SK-N-SH (cell line): ENCODE measurements at regions not wholly inside any gene's neighbourhood (a gene's known extent, or its start where the extent isn't known, plus 50 kb on each side); places are given as distances from the start of the nearest gene placed in this dataset.

ENCODE experiments used
- CTCF ChIA-PET: fragments of 300-600, 350-600 bp; formaldehyde crosslinking; extraction: SDS; loops from one replicate; lab custom pipeline; 2021; lab: Yijun Ruan, JAX
- POLR2A ChIA-PET: fragments of 350-600 bp; sonication (Branson Sonifier 250); formaldehyde crosslinking; extraction: SDS; loops from one replicate; lab custom pipeline; 2020; ENCODE audit warnings: antibody characterized with exemption, inconsistent platforms; lab: Yijun Ruan, JAX
- DNase-seq: peaks from one replicate; pipeline ENCODE4 v3.0.0; 2012
- H2AFZ ChIP-seq: fragments of 200-600 bp; sonication (generic); 2 replicates; pipeline ENCODE4 v1.8.1; 2016; ENCODE audit warnings: antibody characterized with exemption, mild to moderate bottlenecking, low read depth
- H3F3A ChIP-seq: fragments of 200-600 bp; sonication (generic); replicated peaks from 2 replicates; pipeline ENCODE3; 2016; ENCODE audit warnings: antibody characterized with exemption, mild to moderate bottlenecking; ENCODE audit not compliant: insufficient read depth
- H3K27ac ChIP-seq, 2 experiments: fragments of 200-500 bp in 1 of 2; fragments of 200-600 bp in 1 of 2; sonication (Bioruptor generic) in 1 of 2; sonication (generic), shearing (Covaris generic) in 1 of 2; 2 replicates each; pipeline versions ENCODE4 v1.5.1 to v1.6.1; 2014 to 2016; ENCODE audit warnings: low read depth in 2 of 2, inconsistent platforms in 1 of 2, low read length in 1 of 2, mild to moderate bottlenecking in 1 of 2, mixed read lengths in 1 of 2
- H3K27me3 ChIP-seq: fragments of 200-600 bp; sonication (generic), shearing (Covaris generic); 2 replicates; pipeline ENCODE4 v1.6.1; 2016; ENCODE audit warnings: mixed run types; ENCODE audit not compliant: insufficient read depth
- H3K36me3 ChIP-seq, 2 experiments: fragments of 200-500 bp in 1 of 2; fragments of 200-600 bp in 1 of 2; sonication (Bioruptor generic) in 1 of 2; sonication (generic) in 1 of 2; replicated peaks in 1 of 2; 2 replicates each; pipeline versions ENCODE3 to v1.5.1; 2014 to 2016; ENCODE audit warnings: low read length in 1 of 2, mild to moderate bottlenecking in 1 of 2; ENCODE audit not compliant: insufficient read depth in 2 of 2, control insufficient read depth in 1 of 2
- H3K4me1 ChIP-seq, 2 experiments: fragments of 200-500 bp in 1 of 2; fragments of 200-600 bp in 1 of 2; sonication (Bioruptor generic) in 1 of 2; sonication (generic), shearing (Covaris generic) in 1 of 2; 2 replicates each; pipeline versions ENCODE4 v1.5.1 to v1.6.1; 2014 to 2016; ENCODE audit warnings: low read depth in 1 of 2, low read length in 1 of 2, mixed run types in 1 of 2; ENCODE audit not compliant: insufficient read depth in 2 of 2, control insufficient read depth in 1 of 2
- H3K4me2 ChIP-seq: fragments of 200-600 bp; sonication (generic), shearing (Covaris generic); 2 replicates; pipeline ENCODE4 v1.6.1; 2017; ENCODE audit warnings: mixed run types
- H3K4me3 ChIP-seq, 2 experiments: fragments of 200-500 bp in 1 of 2; fragments of 200-600 bp in 1 of 2; sonication (Bioruptor generic) in 1 of 2; sonication (generic), shearing (Covaris generic) in 1 of 2; 2 replicates each; pipeline versions ENCODE4 v1.5.1 to v1.8.1; 2014 to 2016; ENCODE audit warnings: low read depth in 2 of 2, inconsistent platforms in 1 of 2, low read length in 1 of 2, mild to moderate bottlenecking in 1 of 2, mixed read lengths in 1 of 2, moderate library complexity in 1 of 2
- H3K79me2 ChIP-seq: fragments of 200-600 bp; sonication (generic); 2 replicates; pipeline ENCODE4 v1.8.1; 2017; ENCODE audit warnings: mild to moderate bottlenecking; ENCODE audit not compliant: insufficient read depth
- H3K9ac ChIP-seq: fragments of 200-600 bp; sonication (generic); 2 replicates; pipeline ENCODE4 v1.6.1; 2017; ENCODE audit warnings: mixed run types
- H3K9me2 ChIP-seq: fragments of 200-600 bp; sonication (generic); 2 replicates; pipeline ENCODE4 v1.6.1; 2017; ENCODE audit warnings: mixed run types
- H3K9me3 ChIP-seq: fragments of 200-600 bp; sonication (generic); 2 replicates; pipeline ENCODE4 v1.6.1; 2017; ENCODE audit warnings: mixed run types, mild to moderate bottlenecking, moderate library complexity
- H4K20me1 ChIP-seq: fragments of 200-600 bp; sonication (generic); 2 replicates; pipeline ENCODE4 v1.6.1; 2017; ENCODE audit warnings: mild to moderate bottlenecking, mixed run types; ENCODE audit not compliant: insufficient read depth
- CHD2 ChIP-seq: fragments of 150-350 bp; IDR thresholded peaks from 2 replicates; pipeline ENCODE4 v1.6.1; 2018; ENCODE audit warnings: low read length; ENCODE audit not compliant: partially characterized antibody
- ELF1 ChIP-seq: IDR thresholded peaks from 2 replicates; pipeline ENCODE4 v1.4.0; 2012
- EP300 ChIP-seq, 2 experiments: IDR thresholded peaks; 2 replicates each; pipeline versions ENCODE4 v1.4.0 to v1.6.1; 2012; ENCODE audit warnings: borderline replicate concordance in 1 of 2, low read depth in 1 of 2, low read length in 1 of 2
- FOXJ3 ChIP-seq: sonication (generic); formaldehyde crosslinking; IDR thresholded peaks from 2 replicates; pipeline ENCODE4 v1.5.1; 2020; ENCODE audit warnings: mild to moderate bottlenecking, missing genetic modification reagents
- FOXM1 ChIP-seq: IDR thresholded peaks from 2 replicates; pipeline ENCODE4 v1.4.0; 2012; ENCODE audit warnings: low read depth, mild to moderate bottlenecking
- GABPA ChIP-seq: IDR thresholded peaks from 2 replicates; pipeline ENCODE4 v1.4.0; 2012; ENCODE audit warnings: low read depth, mild to moderate bottlenecking
- JUND ChIP-seq: IDR thresholded peaks from 2 replicates; pipeline ENCODE4 v1.4.0; 2012
- NFIC ChIP-seq: IDR thresholded peaks from 2 replicates; pipeline ENCODE4 v1.4.0; 2012; ENCODE audit warnings: borderline replicate concordance
- NRF1 ChIP-seq: IDR thresholded peaks from 2 replicates; pipeline ENCODE4 v1.6.1; 2012; ENCODE audit warnings: low read depth, mild to moderate bottlenecking, low read length
- RCOR1 ChIP-seq: fragments of 150-350 bp; IDR thresholded peaks from 2 replicates; pipeline ENCODE4 v1.6.1; 2017; ENCODE audit warnings: antibody characterized with exemption, low read length
- RXRA ChIP-seq: IDR thresholded peaks from 2 replicates; pipeline ENCODE4 v1.4.0; 2012; ENCODE audit warnings: low read depth, mild to moderate bottlenecking, borderline replicate concordance
- SIN3A ChIP-seq: IDR thresholded peaks from 2 replicates; pipeline ENCODE4 v1.6.1; 2012; ENCODE audit warnings: low read depth, mild to moderate bottlenecking, low read length, moderate library complexity, borderline replicate concordance
- TAF1 ChIP-seq: IDR thresholded peaks from 2 replicates; pipeline ENCODE4 v1.6.1; 2012; ENCODE audit warnings: low read depth, mild to moderate bottlenecking, low read length, moderate library complexity, borderline replicate concordance
- TCF12 ChIP-seq: IDR thresholded peaks from 2 replicates; pipeline ENCODE4 v1.4.0; 2012
- YY1 ChIP-seq: IDR thresholded peaks from 2 replicates; pipeline ENCODE4 v1.4.0; 2012; ENCODE audit warnings: low read depth, mild to moderate bottlenecking
- WGBS: methylation state at CpG from one replicate; pipeline ENCODE4 v1.1.6; 2017; ENCODE audit warnings: low lambda C conversion rate; 5-methylcytosine and 5-hydroxymethylcytosine counted together
- TF ChIP-seq, protein P1 (sequence below): fragments of 200-600 bp; sonication (generic); IDR thresholded peaks from 2 replicates; pipeline ENCODE4 v1.6.1; 2017; ENCODE audit warnings: antibody characterized with exemption, mild to moderate bottlenecking, moderate library complexity
- TF ChIP-seq, protein P2 (sequence below): IDR thresholded peaks from 2 replicates; pipeline ENCODE4; 2012
- TF ChIP-seq, protein P3 (sequence below): fragments of 150-350 bp; IDR thresholded peaks from 2 replicates; pipeline ENCODE4 v1.6.1; 2017; ENCODE audit warnings: antibody characterized with exemption, low read length, low read depth, borderline replicate concordance
- TF ChIP-seq, protein P4 (sequence below): fragments of 150-350 bp; IDR thresholded peaks from 2 replicates; pipeline ENCODE4 v1.6.1; 2016; ENCODE audit warnings: mild to moderate bottlenecking, low read depth, low read length

DNA sequence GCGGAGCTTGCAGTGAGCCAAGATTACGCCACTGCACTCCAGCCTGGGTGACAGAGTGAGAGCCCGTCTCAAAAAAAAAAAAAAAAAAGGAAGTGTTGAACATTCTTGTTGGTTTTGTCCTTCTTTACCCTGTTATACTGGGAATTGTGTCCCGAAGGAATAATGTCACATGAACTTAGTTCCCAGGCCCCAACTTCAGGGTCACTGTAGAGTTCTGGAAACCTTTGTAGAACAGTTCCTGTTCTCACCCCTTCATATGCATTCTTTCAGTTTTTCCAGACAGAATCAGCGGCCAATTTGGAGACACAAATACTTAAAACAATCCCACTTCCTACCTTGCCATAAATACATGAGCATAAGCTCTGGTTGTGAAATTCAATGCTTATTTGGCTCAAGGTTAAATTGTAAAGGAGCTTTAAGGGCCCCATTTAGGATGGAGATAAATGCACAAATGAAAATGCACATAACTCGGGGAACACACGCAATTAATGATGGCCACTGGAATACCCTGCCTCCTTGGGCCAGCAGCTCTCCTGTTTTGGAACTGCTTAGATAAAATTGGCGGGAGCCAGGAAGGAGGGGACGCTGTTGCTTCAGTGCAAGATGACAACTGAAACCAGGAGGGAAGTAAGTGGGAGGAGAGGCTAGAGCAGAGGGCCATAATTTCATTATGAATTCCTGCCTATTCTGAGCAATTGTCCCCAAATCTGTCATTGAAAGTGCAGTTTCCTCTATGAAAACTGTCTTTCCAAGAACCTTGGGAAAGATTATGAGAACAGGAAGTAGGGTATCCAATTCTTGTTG, 153.7 kb downstream of the FGF1 start:
- no peak overlapping the region for H3K27ac ChIP-seq
- no peaks in the 10 kb centered on the region for H4K20me1 ChIP-seq
- ChIA-PET POLR2A (no interaction called here), CTCF (no interaction called here)
- 97% methylated on average over 9 of the region's 9 CpGs for WGBS
- H3K79me2 ChIP-seq = no peaks in the 10 kb centered on the region
- H3K4me2 ChIP-seq = no peak overlapping the region
- no peak overlapping the region for H2AFZ ChIP-seq
- H3K27me3 ChIP-seq = no peaks in the 10 kb centered on the region
- H3K9me3 ChIP-seq = 0 out of 2 replicates have a peak, but pooled peaks cover 9% of the 10 kb centered on the region
- no peak overlapping the region for H3K4me3 ChIP-seq
- no peak overlapping the region for H3K9ac ChIP-seq
- peaks cover 0 to 6% of the 10 kb centered on the region in 2 experiments for H3K36me3 ChIP-seq
- TF ChIP-seq, protein P1, sequence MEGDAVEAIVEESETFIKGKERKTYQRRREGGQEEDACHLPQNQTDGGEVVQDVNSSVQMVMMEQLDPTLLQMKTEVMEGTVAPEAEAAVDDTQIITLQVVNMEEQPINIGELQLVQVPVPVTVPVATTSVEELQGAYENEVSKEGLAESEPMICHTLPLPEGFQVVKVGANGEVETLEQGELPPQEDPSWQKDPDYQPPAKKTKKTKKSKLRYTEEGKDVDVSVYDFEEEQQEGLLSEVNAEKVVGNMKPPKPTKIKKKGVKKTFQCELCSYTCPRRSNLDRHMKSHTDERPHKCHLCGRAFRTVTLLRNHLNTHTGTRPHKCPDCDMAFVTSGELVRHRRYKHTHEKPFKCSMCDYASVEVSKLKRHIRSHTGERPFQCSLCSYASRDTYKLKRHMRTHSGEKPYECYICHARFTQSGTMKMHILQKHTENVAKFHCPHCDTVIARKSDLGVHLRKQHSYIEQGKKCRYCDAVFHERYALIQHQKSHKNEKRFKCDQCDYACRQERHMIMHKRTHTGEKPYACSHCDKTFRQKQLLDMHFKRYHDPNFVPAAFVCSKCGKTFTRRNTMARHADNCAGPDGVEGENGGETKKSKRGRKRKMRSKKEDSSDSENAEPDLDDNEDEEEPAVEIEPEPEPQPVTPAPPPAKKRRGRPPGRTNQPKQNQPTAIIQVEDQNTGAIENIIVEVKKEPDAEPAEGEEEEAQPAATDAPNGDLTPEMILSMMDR = no peak
- TF ChIP-seq SIN3A (no peak), FOXM1 (no peak)
- TF ChIP-seq, protein P2, sequence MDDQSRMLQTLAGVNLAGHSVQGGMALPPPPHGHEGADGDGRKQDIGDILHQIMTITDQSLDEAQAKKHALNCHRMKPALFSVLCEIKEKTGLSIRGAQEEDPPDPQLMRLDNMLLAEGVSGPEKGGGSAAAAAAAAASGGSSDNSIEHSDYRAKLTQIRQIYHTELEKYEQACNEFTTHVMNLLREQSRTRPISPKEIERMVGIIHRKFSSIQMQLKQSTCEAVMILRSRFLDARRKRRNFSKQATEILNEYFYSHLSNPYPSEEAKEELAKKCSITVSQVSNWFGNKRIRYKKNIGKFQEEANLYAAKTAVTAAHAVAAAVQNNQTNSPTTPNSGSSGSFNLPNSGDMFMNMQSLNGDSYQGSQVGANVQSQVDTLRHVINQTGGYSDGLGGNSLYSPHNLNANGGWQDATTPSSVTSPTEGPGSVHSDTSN = no peak
- TF ChIP-seq, protein P3, sequence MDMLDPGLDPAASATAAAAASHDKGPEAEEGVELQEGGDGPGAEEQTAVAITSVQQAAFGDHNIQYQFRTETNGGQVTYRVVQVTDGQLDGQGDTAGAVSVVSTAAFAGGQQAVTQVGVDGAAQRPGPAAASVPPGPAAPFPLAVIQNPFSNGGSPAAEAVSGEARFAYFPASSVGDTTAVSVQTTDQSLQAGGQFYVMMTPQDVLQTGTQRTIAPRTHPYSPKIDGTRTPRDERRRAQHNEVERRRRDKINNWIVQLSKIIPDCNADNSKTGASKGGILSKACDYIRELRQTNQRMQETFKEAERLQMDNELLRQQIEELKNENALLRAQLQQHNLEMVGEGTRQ = no peak
- TF ChIP-seq, protein P4, sequence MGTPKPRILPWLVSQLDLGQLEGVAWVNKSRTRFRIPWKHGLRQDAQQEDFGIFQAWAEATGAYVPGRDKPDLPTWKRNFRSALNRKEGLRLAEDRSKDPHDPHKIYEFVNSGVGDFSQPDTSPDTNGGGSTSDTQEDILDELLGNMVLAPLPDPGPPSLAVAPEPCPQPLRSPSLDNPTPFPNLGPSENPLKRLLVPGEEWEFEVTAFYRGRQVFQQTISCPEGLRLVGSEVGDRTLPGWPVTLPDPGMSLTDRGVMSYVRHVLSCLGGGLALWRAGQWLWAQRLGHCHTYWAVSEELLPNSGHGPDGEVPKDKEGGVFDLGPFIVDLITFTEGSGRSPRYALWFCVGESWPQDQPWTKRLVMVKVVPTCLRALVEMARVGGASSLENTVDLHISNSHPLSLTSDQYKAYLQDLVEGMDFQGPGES = no peak
- H3K9me2 ChIP-seq = no peaks in the 10 kb centered on the region
- peaks cover 2 to 16% of the 10 kb centered on the region in 2 experiments; a peak in 2 of 4 replicates for H3K4me1 ChIP-seq
- DNase-seq = no peak
- H3F3A ChIP-seq = peaks cover 13% of the 10 kb centered on the region

DNA sequence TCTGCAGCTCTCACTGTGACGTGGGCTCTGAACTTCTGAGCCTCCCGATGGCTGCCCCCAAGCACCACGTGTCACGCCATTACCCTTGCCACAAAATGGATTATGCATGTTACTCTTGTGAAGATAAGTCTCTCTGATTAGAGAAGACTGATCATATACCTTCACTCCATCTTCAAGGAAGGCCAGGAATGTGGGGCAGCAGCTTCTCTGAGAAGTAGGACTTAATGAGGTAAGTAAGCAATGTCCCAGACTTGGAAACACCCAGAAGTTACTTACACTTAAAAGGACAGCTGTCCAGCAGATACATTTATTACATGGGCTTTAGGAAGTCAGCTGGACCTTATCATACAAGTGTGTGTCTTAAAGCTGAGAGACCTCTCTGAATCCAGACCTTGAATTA, 155.0 kb downstream of the FGF1 start:
- no peak overlapping the region for H3K4me2 ChIP-seq
- H3K79me2 ChIP-seq = no peaks in the 10 kb centered on the region
- CTCF ChIA-PET = no interaction called here
- TF ChIP-seq RXRA = no peak
- TF ChIP-seq NFIC = no peak
- TF ChIP-seq ELF1 = no peak
- TF ChIP-seq, protein P2 = no peak
- no peak for TF ChIP-seq NRF1
- no peak for TF ChIP-seq GABPA
- TF ChIP-seq TCF12 = no peak
- no peak for TF ChIP-seq TAF1
- TF ChIP-seq JUND = no peak
- no peak for TF ChIP-seq EP300 (IDR thresholded peaks at IDR 0.05; ENCODE audit: borderline replicate concordance in 1 of 2, low read depth in 1 of 2, low read length in 1 of 2)
- no peak for TF ChIP-seq FOXJ3 (CRISPR knock-in tag)
- TF ChIP-seq, protein P4 = no peak
- TF ChIP-seq RCOR1 = no peak
- TF ChIP-seq CHD2 = no peak
- no peak for TF ChIP-seq YY1

More for the DNA sequence above, 155.0 kb downstream of the FGF1 start:
- Histone ChIP-seq H4K20me1 (no peaks in the 10 kb centered on the region), H3K36me3 (peaks cover 0 to 6% of the 10 kb centered on the region in 2 experiments), H3K9ac (no peak overlapping the region), H3F3A (peaks cover 17% of the 10 kb centered on the region), H3K9me2 (no peaks in the 10 kb centered on the region), H3K27ac (no peak overlapping the region), H3K27me3 (no peaks in the 10 kb centered on the region), H2AFZ (no peak overlapping the region), H3K4me3 (no peak overlapping the region), H3K4me1 (peaks cover 2 to 18% of the 10 kb centered on the region in 2 experiments; a peak in 2 of 4 replicates), H3K9me3 (0 out of 2 replicates have a peak, but pooled peaks cover 9% of the 10 kb centered on the region)
- 97% methylated on average over 4 of the region's 4 CpGs for WGBS
- no peak for DNase-seq
- POLR2A ChIA-PET = no interaction called here
